ENCODE measurements at regions not wholly inside any gene's neighbourhood (a gene's known extent, or its start where the extent isn't known, plus 50 kb on each side); places are given as distances from the start of the nearest gene placed in this dataset.
A peak's percentile ranks its signal among the peaks of the same experiment; 100 is the strongest.

- DNase-seq, result peak; percentile 72
Observed at GRCh38 chr13:86757236-86757978, 913.8 kb upstream of the SLITRK5 start.

GRCh38 chr13:86758116-86758515 is 913.1 kb upstream of the SLITRK5 start:
- no peak for DNase-seq

DNA sequence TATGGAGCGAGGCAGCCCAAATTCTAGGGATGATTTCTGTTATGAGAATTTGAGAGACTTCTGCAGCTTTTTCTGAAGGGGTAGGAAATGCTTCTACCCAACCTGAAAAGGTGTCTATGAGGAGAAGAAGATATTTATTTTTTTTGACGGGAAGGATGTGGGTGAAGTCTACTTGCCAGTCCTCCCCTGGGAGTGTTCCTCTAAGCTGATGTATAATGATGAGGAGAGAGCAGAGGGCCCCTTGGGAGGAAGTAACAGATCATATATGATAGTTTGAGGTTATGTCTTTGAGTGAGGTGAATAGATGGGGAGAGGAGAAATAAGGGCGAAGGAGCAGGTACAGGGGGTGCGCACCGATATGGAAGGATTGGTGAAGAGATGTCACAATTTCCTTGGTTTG is 910.6 kb upstream of the SLITRK5 start:
- no peak for DNase-seq

- peak; percentile 17 for DNase-seq
Observed at GRCh38 chr13:86765462-86765861, 905.7 kb upstream of the SLITRK5 start.

- no peak for DNase-seq
Observed at GRCh38 chr13:86788616-86789015, 882.6 kb upstream of the SLITRK5 start.

GRCh38 chr13:86792153-86792651 is 879.0 kb upstream of the SLITRK5 start:
- DNase-seq, result no peak

- DNase-seq, result no peak
Observed at GRCh38 chr13:86795858-86796257, 875.3 kb upstream of the SLITRK5 start.

DNA sequence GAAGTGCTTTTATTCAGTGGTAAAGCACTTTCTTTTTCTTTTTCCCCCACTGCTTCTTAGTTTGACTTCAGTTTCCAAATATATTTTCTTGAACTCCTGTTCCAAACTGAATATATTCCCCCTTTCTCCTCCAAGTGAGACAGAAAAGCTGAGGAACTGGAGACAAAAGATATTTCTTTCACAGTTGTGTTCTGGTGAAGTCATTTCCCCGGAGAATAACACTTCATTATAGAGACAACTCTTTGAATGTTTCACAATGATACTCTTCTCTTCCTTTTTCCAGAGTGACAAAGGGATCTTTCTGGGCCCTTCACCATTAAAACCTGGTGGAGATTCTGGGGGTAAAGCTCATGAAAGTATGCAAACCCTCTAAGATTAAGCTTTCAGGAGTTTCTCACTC is 860.8 kb upstream of the SLITRK5 start:
- no peak for DNase-seq

DNA sequence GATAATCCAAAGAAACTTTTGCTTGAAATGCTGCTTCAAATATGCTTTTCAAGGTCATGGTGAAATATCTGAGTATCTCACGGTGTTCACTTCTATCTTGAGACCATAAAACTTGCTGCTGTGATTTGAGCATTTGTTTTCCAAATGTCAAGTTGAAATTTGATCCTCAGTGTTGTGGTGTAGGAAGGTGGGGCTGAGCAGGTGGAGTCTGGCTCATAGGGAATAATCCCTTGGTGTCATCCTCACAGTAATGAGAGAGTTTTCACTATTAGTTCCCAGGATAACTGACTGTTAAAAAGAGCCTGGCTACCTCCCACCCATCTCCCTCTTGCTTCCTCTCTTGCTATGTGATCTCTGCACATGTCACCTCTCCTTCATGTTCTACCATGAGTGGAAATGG is 858.0 kb upstream of the SLITRK5 start:
- no peak for DNase-seq

DNA sequence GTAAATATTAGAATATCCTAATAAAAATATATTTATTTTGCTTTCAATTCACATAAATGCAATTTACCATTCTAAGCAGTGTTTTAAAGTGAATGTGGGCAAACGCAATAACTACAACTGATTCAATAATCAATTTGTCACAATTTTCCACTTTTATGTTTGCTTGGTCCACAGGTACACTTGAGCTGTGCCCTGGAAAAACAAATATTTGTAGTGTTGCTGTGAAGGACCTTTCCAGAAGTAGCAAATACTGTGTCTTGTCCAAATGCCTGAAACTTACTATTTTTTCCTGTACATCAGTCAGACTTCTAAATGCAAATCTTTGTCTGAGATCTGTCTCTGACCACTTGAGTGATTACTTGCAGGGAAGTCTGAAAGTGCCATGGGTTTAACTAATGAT is 845.8 kb upstream of the SLITRK5 start:
- DNase-seq, result no peak

DNA sequence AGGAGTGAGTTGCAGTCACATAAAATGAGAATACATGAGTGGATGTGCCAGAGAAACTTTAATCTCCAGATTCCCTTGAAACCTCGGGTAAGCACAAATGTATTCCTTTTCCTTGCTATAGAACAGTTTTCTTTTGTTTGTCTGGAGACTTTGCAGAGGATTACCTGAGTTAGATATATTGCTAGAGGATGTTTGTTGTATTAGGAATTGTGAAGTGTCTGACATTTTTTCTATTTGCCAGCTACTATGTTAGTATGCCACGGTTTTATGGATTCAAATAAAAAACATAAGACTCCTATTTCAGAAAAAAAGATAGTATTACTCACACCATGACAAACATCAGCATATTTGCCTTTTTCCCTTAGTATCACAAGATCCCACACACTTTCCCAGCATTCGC is 844.9 kb upstream of the SLITRK5 start:
- DNase-seq, result no peak

- DNase-seq, result no peak
Observed at GRCh38 chr13:86830046-86830445, 841.1 kb upstream of the SLITRK5 start.

- DNase-seq, result no peak
Observed at GRCh38 chr13:86831084-86831483, 840.1 kb upstream of the SLITRK5 start.

DNA sequence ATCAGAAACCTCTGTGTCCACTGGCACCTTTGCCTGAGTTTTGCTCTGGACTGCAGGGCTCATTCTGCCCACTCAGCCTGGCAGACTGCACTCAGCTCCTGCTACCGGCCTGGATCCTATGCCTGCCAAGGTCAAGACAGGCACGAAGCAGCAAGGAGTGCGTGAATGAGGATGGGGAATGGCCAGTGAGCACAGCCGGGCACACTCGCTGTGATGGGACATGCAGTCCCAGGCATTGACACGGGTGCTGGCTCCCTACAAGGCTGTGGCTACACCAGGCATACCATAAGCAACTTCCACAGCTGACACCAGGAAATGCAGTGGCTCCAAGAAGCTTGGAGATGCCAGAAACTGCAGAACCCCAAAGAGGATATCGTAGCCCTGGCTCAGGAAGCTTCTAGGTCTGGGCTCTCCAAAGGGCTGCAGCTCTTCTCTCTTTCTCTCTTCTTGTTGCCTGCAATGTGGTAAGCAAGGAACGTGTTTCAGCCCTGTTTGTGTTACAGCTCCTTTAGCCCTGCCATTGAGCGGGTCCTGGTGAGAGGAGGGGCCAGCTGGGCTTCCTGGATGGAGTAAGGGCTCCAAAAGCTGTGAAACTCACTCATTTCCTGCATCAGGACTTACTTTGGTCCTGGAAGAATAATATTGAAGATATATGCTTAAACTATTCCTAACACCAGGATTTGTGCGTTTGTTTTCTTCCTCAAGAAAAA is 832.6 kb upstream of the SLITRK5 start:
- no peak for DNase-seq

- no peak for DNase-seq
Observed at GRCh38 chr13:86839221-86839620, 832.0 kb upstream of the SLITRK5 start.

DNA sequence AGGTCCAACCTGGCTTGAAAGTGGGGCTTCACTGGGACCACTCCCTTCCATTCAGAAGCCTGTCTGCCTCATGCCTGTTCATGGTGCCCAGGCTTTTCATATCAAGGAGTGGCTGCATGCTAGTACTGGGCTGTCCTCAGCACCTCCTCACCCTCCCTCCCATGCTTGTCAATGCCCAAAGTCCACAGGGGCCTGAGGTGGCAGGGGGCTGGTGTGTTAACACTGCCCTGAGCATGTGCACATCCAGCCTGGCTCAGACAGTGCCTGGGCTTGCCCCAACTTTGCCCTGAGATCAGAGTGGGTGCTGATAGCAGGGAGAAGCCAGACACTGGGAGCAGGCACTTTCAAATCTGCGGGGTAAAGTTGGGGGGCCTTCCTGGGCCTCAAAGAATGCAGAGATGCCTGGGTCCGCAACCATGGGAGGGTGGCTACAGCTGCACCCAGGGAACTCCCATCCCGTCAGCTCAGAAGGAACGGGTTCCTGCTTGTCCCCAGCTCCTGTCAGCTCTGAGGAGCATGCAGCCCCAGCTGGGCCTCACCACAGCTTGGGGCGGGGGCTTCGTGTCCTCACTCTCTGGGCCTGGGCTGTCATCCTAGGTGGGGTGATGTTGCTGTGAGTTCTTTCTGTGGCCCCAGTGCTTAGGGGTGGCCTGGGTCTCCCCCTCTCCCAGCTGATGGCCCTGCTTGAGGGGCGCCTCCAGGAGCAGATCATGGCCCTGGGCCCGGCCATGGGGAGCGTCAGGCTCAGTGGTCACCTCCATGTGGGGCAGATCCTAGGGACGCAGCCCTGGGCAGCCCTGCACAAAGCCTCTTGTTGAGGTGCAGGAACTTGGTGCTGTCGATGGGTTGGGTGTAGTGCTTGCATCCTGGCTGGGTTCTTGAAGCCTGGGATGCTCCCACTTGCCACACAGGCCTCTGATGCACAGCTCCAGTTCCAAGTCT is 830.6 kb upstream of the SLITRK5 start:
- no peak for DNase-seq

DNA sequence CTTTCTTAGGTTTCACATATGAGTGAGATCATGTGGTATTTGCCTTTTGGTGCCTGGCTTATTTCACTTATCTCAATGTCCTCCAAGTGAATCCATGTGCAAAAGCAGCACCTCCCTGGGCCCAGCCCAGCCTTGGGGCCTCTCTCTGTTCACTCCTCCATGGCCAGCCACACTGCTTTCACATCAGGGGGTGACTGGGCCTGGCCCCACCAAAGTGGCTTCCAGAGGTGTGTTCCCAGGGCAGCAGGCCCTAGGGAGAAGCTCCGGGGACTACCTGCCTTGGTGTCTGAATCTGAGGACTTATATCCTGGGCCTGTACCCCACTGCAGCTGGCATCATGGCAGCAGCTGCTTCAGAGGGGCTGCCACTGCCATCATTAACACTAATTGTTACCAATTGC is 829.9 kb upstream of the SLITRK5 start:
- DNase-seq, result no peak

- DNase-seq, result no peak
Observed at GRCh38 chr13:86846501-86846900, 824.7 kb upstream of the SLITRK5 start.

DNA sequence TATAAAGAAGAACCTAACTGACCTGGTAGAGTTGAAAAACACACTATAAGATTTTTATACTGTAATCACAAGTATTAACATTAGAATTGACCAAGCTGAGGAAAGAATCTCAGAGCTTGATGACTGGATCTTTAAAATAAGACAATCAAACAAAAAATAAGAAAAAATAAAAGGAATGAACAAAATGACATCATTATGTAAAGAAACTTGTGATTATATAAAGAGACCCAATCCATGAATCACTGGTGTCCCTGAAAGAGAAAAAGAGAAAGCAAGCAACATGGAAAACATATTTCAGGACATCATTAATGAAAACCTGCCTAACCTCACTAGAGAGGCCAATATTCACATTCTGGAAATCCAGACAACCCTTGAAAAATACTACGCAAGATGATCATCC is 822.5 kb upstream of the SLITRK5 start:
- DNase-seq, result no peak

DNA sequence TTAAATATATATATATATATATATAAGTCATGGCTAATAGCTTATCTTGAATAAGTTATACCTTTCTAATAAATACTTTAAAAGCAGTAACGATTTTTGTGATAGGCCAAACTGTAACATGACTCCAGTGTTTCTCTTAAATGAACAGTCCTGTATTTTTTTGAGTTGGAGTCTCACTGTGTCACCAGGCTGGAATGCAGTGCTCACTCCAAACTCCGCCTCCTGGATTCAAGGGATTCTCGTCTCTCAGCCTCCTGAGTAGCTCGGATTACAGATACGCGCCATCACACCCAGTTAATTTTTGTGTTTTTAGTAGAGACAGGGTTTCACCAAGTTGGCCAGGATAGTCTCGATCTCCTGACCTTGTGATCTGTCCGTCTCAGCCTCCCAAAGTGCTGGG is 814.2 kb upstream of the SLITRK5 start:
- no peak for DNase-seq

DNA sequence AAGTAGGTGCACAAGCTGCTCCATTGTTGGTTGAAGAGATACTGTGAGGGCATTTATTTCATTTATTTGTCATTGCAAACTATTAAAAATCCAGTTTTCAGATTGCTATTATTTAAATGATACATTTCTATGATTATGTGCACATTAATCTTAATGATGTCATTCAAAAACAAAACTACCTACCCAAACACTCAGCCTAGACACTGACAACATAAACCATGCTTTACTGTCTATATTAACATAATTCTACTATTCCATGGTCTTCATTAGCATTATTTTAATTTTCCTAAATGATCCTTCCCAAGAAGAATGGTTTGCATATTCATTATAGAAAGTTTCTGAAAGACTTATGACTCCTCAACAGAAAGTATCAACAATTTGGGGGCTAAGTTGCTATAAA is 813.0 kb upstream of the SLITRK5 start:
- no peak for DNase-seq

GRCh38 chr13:86862137-86862536 is 809.0 kb upstream of the SLITRK5 start:
- DNase-seq, result no peak

DNA sequence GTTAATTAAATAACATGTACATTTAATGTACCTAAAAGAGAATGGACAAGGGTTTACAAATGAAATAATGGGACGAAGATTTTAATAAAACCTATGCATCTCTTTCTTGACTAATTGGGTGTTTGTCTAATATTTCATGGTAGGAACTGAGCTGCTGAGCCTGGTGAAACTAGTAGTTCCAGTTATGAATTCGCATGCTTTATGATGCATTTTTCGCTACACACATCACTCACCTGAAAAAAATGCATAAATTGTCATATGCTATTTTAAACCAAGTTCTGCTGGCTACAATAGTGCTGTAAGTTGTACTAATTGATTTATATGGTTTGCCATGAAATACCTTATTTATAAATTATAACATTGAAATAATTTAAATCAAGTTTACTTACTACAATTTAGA is 806.8 kb upstream of the SLITRK5 start:
- no peak for DNase-seq
